ACC112 (cell line): ENCODE measurements at regions not wholly inside any gene's neighbourhood (a gene's known extent, or its start where the extent isn't known, plus 50 kb on each side); places are given as distances from the start of the nearest gene placed in this dataset.

Experiments
- H2AFZ ChIP-seq: fragments of 200-600 bp; sonication (generic); one replicate; pipeline ENCODE4 v1.6.0; 2017; ENCODE audit warnings: antibody characterized with exemption, low read length; ENCODE audit not compliant: unreplicated experiment
- H3K27ac ChIP-seq: fragments of 200-600 bp; sonication (generic); 2 replicates; pipeline ENCODE4 v1.5.1; 2014; ENCODE audit warnings: low read depth, mild to moderate bottlenecking, antibody characterized with exemption, low read length, moderate library complexity
- H3K27me3 ChIP-seq: fragments of 200-600 bp; sonication (generic); 2 replicates; pipeline ENCODE4 v1.6.1; 2014; ENCODE audit warnings: mild to moderate bottlenecking, antibody characterized with exemption, low read length, moderate library complexity, mixed read lengths; ENCODE audit not compliant: insufficient read depth
- H3K36me3 ChIP-seq: fragments of 200-600 bp; sonication (generic); 2 replicates; pipeline ENCODE4 v1.6.1; 2016; ENCODE audit warnings: mild to moderate bottlenecking, antibody characterized with exemption, low read length, moderate library complexity, mixed read lengths; ENCODE audit not compliant: insufficient read depth
- H3K4me1 ChIP-seq: fragments of 200-600 bp; sonication (generic); one replicate; pipeline ENCODE4 v1.6.1; 2016; ENCODE audit warnings: low read length, mixed read lengths; ENCODE audit not compliant: insufficient read depth, unreplicated experiment, control insufficient read depth
- H3K4me3 ChIP-seq: fragments of 200-600 bp; sonication (generic); 2 replicates; pipeline ENCODE4 v1.5.1; 2014; ENCODE audit warnings: mild to moderate bottlenecking, low read depth, low read length
- H3K79me2 ChIP-seq: fragments of 200-600 bp; sonication (generic); one replicate; pipeline ENCODE4 v1.6.0; 2016; ENCODE audit warnings: low read length; ENCODE audit not compliant: control insufficient read depth, unreplicated experiment, insufficient read depth

GRCh38 chr5:40052808-40053207 is 626.9 kb upstream of the PTGER4 start:
- no peak overlapping the region for H2AFZ ChIP-seq
- H3K4me3 ChIP-seq = no peak overlapping the region
- H3K27me3 ChIP-seq = no peaks in the 10 kb centered on the region
- H3K79me2 ChIP-seq = no peaks in the 10 kb centered on the region
- H3K27ac ChIP-seq = no peak overlapping the region
- H3K36me3 ChIP-seq = no peaks in the 10 kb centered on the region
- H3K4me1 ChIP-seq = no peaks in the 10 kb centered on the region

GRCh38 chr5:40046792-40047191 is 622.0 kb upstream of the DAB2 start:
- H3K79me2 ChIP-seq = no peaks in the 10 kb centered on the region
- no peaks in the 10 kb centered on the region for H3K27me3 ChIP-seq
- no peak overlapping the region for H3K4me3 ChIP-seq
- H3K36me3 ChIP-seq = no peaks in the 10 kb centered on the region
- H3K27ac ChIP-seq = peak overlapping the region; percentile 26
- H3K4me1 ChIP-seq = peaks cover 10% of the 10 kb centered on the region
- no peak overlapping the region for H2AFZ ChIP-seq

GRCh38 chr5:40045429-40045828 is 620.6 kb upstream of the DAB2 start:
- no peaks in the 10 kb centered on the region for H3K79me2 ChIP-seq
- no peak overlapping the region for H3K27ac ChIP-seq
- H3K27me3 ChIP-seq = no peaks in the 10 kb centered on the region
- H3K36me3 ChIP-seq = no peaks in the 10 kb centered on the region
- no peak overlapping the region for H2AFZ ChIP-seq
- no peak overlapping the region for H3K4me3 ChIP-seq
- peaks cover 10% of the 10 kb centered on the region for H3K4me1 ChIP-seq

- Histone ChIP-seq H3K79me2 (no peaks in the 10 kb centered on the region), H2AFZ (no peak overlapping the region), H3K27ac (no peak overlapping the region), H3K27me3 (no peaks in the 10 kb centered on the region), H3K4me3 (no peak overlapping the region), H3K4me1 (peaks cover 10% of the 10 kb centered on the region), H3K36me3 (no peaks in the 10 kb centered on the region)
Observed at GRCh38 chr5:40043916-40044315, 619.1 kb upstream of the DAB2 start.

GRCh38 chr5:40041452-40041851 is 616.7 kb upstream of the DAB2 start:
- Histone ChIP-seq H2AFZ (no peak overlapping the region), H3K36me3 (no peaks in the 10 kb centered on the region), H3K4me1 (peaks cover 7% of the 10 kb centered on the region), H3K27ac (no peak overlapping the region), H3K4me3 (no peak overlapping the region), H3K79me2 (no peaks in the 10 kb centered on the region), H3K27me3 (no peaks in the 10 kb centered on the region)

- no peak overlapping the region for H3K4me3 ChIP-seq
- no peaks in the 10 kb centered on the region for H3K27me3 ChIP-seq
- no peak overlapping the region for H2AFZ ChIP-seq
- H3K27ac ChIP-seq = no peak overlapping the region
- H3K36me3 ChIP-seq = no peaks in the 10 kb centered on the region
- H3K4me1 ChIP-seq = no peaks in the 10 kb centered on the region
- no peaks in the 10 kb centered on the region for H3K79me2 ChIP-seq
Observed at GRCh38 chr5:40037713-40038112, 612.9 kb upstream of the DAB2 start.

GRCh38 chr5:40034441-40034840 is 609.7 kb upstream of the DAB2 start:
- no peak overlapping the region for H3K4me3 ChIP-seq
- H3K36me3 ChIP-seq = no peaks in the 10 kb centered on the region
- no peaks in the 10 kb centered on the region for H3K79me2 ChIP-seq
- H3K27ac ChIP-seq = no peak overlapping the region
- no peak overlapping the region for H2AFZ ChIP-seq
- H3K27me3 ChIP-seq = no peaks in the 10 kb centered on the region
- H3K4me1 ChIP-seq = no peaks in the 10 kb centered on the region

- Histone ChIP-seq H3K4me3 (no peak overlapping the region), H3K36me3 (no peaks in the 10 kb centered on the region), H3K27ac (no peak overlapping the region), H3K4me1 (no peaks in the 10 kb centered on the region), H2AFZ (no peak overlapping the region), H3K79me2 (no peaks in the 10 kb centered on the region), H3K27me3 (no peaks in the 10 kb centered on the region)
Observed at GRCh38 chr5:40033411-40033810, 608.6 kb upstream of the DAB2 start.

GRCh38 chr5:40033009-40033408 is 608.2 kb upstream of the DAB2 start:
- Histone ChIP-seq H3K4me3 (no peak overlapping the region), H3K27ac (no peak overlapping the region), H3K36me3 (no peaks in the 10 kb centered on the region), H3K79me2 (no peaks in the 10 kb centered on the region), H2AFZ (no peak overlapping the region), H3K4me1 (no peaks in the 10 kb centered on the region), H3K27me3 (no peaks in the 10 kb centered on the region)

- Histone ChIP-seq H3K27me3 (no peaks in the 10 kb centered on the region), H3K79me2 (no peaks in the 10 kb centered on the region), H3K27ac (no peak overlapping the region), H3K4me3 (no peak overlapping the region), H2AFZ (no peak overlapping the region), H3K4me1 (no peaks in the 10 kb centered on the region), H3K36me3 (no peaks in the 10 kb centered on the region)
Observed at GRCh38 chr5:40030661-40031060, 605.9 kb upstream of the DAB2 start.

GRCh38 chr5:40029711-40030495 is 605.1 kb upstream of the DAB2 start:
- Histone ChIP-seq H3K27me3 (no peaks in the 10 kb centered on the region), H3K4me1 (no peaks in the 10 kb centered on the region), H3K79me2 (no peaks in the 10 kb centered on the region), H3K4me3 (no peak overlapping the region), H3K27ac (no peak overlapping the region), H2AFZ (no peak overlapping the region), H3K36me3 (no peaks in the 10 kb centered on the region)
